NB4 (cell line): ENCODE measurements at regions not wholly inside any gene's neighbourhood (a gene's known extent, or its start where the extent isn't known, plus 50 kb on each side); places are given as distances from the start of the nearest gene placed in this dataset.
"Not testable (repeated sequence)": the region's sequence is repeated elsewhere in the genome, so short reads cannot be mapped to it uniquely, and the experiment has no call there.

Experiments used
- DNase-seq: peaks from one replicate; pipeline ENCODE4 v3.0.0; 2010; ENCODE audit warnings: low read depth
- H3K4me3 ChIP-seq: one replicate; pipeline ENCODE4 v1.5.1; 2011; ENCODE audit warnings: mild to moderate bottlenecking, low read depth, low read length, moderate library complexity
- MYC ChIP-seq: IDR thresholded peaks from 2 replicates; pipeline ENCODE4 v1.6.1; 2011; ENCODE audit warnings: low read depth, low read length
- POLR2A ChIP-seq: IDR thresholded peaks from 2 replicates; pipeline ENCODE4 v1.6.1; 2011; ENCODE audit warnings: mild to moderate bottlenecking; ENCODE audit not compliant: insufficient read length; ENCODE audit errors: extremely low read depth
- TF ChIP-seq, protein P1 (sequence below): IDR thresholded peaks from one replicate; pipeline ENCODE4 v1.5.1; 2012; ENCODE audit warnings: low read depth, low read length
- TF ChIP-seq, protein P2 (sequence below): IDR thresholded peaks from 2 replicates; pipeline ENCODE4 v1.6.1; 2011; ENCODE audit warnings: low read depth, low read length

DNA sequence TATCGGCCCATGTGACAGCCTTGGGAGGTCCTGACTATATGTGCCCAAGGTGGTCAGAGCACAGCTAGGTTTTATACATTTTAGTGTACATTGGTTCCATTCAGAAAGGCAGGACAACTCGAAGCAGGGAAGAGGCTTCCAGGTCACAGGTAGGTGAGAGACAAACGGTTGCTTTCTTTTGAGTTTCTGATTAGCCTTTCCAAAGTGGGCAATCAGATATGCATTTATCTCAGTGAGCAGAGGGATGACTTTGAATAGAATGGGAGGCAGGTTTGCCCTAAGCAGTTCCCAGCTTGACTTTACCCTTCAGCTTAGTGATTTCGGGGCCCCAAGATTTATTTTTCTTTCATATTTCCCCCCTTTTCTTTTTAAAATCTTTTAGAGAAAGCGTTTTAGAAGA lies 87.6 kb upstream of the PPP2R5C start:
- TF ChIP-seq MYC: no peak
- TF ChIP-seq, protein P1, sequence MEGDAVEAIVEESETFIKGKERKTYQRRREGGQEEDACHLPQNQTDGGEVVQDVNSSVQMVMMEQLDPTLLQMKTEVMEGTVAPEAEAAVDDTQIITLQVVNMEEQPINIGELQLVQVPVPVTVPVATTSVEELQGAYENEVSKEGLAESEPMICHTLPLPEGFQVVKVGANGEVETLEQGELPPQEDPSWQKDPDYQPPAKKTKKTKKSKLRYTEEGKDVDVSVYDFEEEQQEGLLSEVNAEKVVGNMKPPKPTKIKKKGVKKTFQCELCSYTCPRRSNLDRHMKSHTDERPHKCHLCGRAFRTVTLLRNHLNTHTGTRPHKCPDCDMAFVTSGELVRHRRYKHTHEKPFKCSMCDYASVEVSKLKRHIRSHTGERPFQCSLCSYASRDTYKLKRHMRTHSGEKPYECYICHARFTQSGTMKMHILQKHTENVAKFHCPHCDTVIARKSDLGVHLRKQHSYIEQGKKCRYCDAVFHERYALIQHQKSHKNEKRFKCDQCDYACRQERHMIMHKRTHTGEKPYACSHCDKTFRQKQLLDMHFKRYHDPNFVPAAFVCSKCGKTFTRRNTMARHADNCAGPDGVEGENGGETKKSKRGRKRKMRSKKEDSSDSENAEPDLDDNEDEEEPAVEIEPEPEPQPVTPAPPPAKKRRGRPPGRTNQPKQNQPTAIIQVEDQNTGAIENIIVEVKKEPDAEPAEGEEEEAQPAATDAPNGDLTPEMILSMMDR: no peak
- no peak for TF ChIP-seq POLR2A
- TF ChIP-seq, protein P2, sequence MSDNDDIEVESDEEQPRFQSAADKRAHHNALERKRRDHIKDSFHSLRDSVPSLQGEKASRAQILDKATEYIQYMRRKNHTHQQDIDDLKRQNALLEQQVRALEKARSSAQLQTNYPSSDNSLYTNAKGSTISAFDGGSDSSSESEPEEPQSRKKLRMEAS: no peak
- DNase-seq: no peak
- no peak overlapping the region for H3K4me3 ChIP-seq

- DNase-seq, H3K4me3 ChIP-seq: not testable (repeated sequence)
These were observed 85.7 kb upstream of the PPP2R5C start for GRCh38 chr14:101675835-101676234.

DNA sequence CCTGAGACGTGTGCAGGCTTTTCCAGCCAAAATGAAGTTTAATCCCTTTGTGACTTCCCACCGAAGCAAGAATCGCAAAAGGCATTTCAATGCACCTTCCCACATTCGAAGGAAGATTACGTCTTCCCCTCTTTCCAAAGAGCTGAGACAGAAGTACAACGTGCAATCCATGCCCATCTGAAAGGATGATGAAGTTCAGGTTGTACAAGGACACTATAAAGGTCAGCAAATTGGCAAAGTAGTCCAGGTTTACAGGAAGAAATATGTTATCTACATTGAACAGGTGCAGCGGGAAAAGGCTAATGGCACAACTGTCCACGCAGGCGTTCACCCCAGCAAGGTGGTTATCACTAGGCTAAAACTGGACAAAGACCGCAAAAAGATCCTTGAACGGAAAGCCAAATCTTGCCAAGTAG lies 83.6 kb upstream of the PPP2R5C start:
- H3K4me3 ChIP-seq, DNase-seq: not testable (repeated sequence)

DNA sequence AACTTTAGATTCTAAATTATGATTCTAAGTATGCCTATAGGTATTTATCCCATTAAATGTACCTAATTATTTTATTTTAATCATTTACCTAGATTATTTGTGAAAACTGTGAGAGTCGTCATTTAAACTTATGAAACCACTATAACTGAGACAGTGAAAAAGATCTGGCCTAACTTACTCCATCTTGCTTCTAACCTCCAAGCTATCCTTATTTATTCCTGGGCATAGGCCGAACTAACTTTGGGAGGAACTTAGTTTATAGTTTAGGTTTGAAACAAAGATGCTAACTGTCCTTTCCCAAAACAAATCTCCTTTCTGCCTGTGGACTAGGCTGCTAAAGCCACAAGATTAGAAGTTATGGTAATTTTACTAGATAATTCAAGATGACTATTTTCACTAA lies 79.7 kb upstream of the PPP2R5C start:
- no peak overlapping the region for H3K4me3 ChIP-seq
- TF ChIP-seq, protein P2: no peak
- TF ChIP-seq, protein P1: no peak
- TF ChIP-seq POLR2A: no peak
- no peak for TF ChIP-seq MYC
- no peak for DNase-seq

- no peak overlapping the region for H3K4me3 ChIP-seq
- no peak for DNase-seq
- TF ChIP-seq, protein P2: no peak
- TF ChIP-seq, protein P1: no peak
- TF ChIP-seq POLR2A: no peak
- no peak for TF ChIP-seq MYC
These were observed 78.1 kb upstream of the PPP2R5C start for GRCh38 chr14:101683365-101683764.

DNA sequence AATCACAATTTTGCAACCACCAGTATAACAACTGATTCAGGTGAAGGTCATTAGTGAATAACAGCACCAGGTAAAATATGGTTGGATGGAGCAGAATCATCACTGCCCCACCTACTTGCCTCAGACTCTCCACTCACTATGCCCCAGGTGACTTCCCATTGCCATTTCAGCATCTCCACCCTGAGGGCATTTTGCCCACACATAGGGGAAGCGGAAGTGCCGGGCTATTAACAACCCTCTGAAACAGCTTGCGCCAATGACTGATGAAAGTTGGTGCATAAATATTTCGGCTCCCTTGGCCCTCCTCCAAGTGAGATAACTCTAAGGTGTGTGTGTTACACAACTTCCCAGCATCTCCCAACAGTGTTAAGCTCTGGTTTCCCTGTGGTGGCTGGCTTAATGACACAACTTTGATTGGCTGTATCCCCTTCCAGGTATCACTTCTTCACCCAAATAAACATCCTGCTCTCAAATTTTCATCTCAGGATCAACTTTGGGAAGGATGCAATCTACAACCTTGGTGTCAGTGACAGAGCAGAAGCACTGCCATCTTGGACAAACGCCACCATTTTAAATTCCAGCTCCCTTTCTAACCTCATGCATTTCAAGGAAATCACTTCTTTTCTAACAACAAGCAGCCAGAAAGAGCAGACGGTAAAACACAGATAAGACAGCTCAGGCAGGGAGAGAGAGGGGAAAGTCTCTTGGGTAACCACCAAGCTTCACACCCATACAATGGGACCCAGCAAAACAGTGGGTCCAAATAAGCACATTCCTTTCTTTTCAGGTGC lies 73.6 kb upstream of the PPP2R5C start:
- no peak for TF ChIP-seq POLR2A
- TF ChIP-seq, protein P1: no peak
- no peak for TF ChIP-seq MYC
- TF ChIP-seq, protein P2: no peak
- DNase-seq: no peak
- H3K4me3 ChIP-seq: no peak overlapping the region

- DNase-seq: no peak
- no peak overlapping the region for H3K4me3 ChIP-seq
- TF ChIP-seq MYC (no peak), POLR2A (no peak)
- TF ChIP-seq, protein P2: no peak
- TF ChIP-seq, protein P1: no peak
These were observed 72.4 kb upstream of the PPP2R5C start for GRCh38 chr14:101689039-101689501.

DNA sequence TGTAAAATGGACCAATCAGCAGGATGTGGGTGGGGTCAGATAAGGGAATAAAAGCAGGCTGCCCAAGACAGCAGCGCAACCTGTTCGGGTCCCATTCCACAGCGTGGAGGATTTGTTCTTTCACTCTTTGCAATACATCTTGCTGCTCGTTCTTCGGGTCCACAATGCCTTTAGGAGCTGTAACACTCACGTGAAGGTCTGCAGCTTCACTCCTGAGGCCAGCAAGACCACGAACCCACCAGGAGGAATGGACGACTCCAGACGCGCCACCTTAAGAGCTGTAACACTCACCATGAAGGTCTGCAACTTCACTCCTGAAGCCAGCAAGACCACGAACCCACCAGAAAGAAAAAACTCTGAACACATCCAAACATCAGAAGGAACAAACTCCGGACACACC lies 71.5 kb upstream of the PPP2R5C start:
- not testable (repeated sequence) for H3K4me3 ChIP-seq

More for the DNA sequence above, 71.5 kb upstream of the PPP2R5C start:
- not testable (repeated sequence) for DNase-seq
